H1 (cell line): ENCODE measurements at regions not wholly inside any gene's neighbourhood (a gene's known extent, or its start where the extent isn't known, plus 50 kb on each side); places are given as distances from the start of the nearest gene placed in this dataset.

Experiments used
- MAX ChIP-seq: IDR thresholded peaks from 2 replicates; pipeline ENCODE4 v1.6.1; 2012; ENCODE audit warnings: inconsistent platforms
- SAP30 ChIP-seq: fragments of 300-600 bp; sonication (generic); IDR thresholded peaks from 2 replicates; pipeline ENCODE4 v1.7.1; 2012; ENCODE audit warnings: low read length, moderate library complexity, mild to moderate bottlenecking, inconsistent platforms; ENCODE audit not compliant: insufficient read depth, insufficient replicate concordance
- SP1 ChIP-seq: IDR thresholded peaks from 2 replicates; pipeline ENCODE4 v1.6.1; 2011; ENCODE audit warnings: low read depth, low read length
- SP2 ChIP-seq: IDR thresholded peaks from 2 replicates; pipeline ENCODE4 v1.6.1; 2012; ENCODE audit warnings: mild to moderate bottlenecking, low read length, inconsistent platforms
- USF2 ChIP-seq: IDR thresholded peaks from 2 replicates; pipeline ENCODE4 v1.6.1; 2011; ENCODE audit warnings: low read length, improper control_type of control experiment

- TF ChIP-seq SAP30 (no peak), MAX (no peak), USF2 (no peak), SP1 (no peak), SP2 (no peak)
- TF ChIP-seq, all 59 proteins: peak for 0
Measured at GRCh38 chr10:78445308-78445707, 411.6 kb downstream of the RPS24 start (continued).
